ENCODE measurements at regions not wholly inside any gene's neighbourhood (a gene's known extent, or its start where the extent isn't known, plus 50 kb on each side); places are given as distances from the start of the nearest gene placed in this dataset.

DNA sequence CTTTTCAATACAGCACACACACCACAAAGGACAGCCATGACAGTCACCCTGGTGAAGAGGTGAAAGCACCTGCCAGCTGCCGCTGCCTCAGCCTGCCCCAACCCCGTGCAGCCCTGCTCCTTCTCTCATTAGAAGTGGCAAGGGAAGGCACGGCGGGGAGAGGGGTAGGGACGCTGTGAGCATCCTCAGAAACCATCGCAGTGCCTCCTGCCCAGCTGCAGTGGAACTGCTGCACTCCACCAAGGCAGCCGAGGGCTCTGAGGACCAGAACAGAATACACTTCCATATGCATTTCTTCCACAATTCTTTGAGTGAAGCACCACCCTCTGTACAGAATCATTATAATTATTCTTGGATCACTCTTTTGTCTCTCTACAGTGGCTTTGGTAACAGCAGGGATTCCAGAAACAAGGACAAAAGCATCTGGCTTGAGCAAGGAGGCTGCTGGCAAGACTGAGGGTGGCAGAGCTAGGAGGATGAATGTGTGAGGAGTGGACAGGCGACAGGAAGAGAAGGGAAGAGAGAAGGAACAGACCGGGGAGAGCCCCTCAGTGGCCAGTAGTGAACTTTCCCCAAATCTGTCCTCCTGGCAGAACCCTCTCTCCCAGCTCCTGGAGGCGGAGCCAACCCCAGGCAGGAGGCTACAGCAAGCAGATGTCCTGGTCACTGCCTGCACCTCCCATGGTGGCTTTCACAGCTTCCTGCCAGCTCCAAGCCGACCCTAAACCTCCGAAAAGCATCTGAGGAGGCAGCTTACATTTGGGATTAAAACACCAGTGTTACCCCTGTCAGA is 73.2 kb downstream of the MTNR1A start:
- TF ChIP-seq, protein P1, sequence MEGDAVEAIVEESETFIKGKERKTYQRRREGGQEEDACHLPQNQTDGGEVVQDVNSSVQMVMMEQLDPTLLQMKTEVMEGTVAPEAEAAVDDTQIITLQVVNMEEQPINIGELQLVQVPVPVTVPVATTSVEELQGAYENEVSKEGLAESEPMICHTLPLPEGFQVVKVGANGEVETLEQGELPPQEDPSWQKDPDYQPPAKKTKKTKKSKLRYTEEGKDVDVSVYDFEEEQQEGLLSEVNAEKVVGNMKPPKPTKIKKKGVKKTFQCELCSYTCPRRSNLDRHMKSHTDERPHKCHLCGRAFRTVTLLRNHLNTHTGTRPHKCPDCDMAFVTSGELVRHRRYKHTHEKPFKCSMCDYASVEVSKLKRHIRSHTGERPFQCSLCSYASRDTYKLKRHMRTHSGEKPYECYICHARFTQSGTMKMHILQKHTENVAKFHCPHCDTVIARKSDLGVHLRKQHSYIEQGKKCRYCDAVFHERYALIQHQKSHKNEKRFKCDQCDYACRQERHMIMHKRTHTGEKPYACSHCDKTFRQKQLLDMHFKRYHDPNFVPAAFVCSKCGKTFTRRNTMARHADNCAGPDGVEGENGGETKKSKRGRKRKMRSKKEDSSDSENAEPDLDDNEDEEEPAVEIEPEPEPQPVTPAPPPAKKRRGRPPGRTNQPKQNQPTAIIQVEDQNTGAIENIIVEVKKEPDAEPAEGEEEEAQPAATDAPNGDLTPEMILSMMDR (IDR thresholded peaks at IDR 0.05), result no peak
- TF ChIP-seq POLR2AphosphoS5 (IDR thresholded peaks at IDR 0.05), result no peak
- no peak for TF ChIP-seq POLR2A (IDR thresholded peaks at IDR 0.05)

Data from suprapubic skin (tissue), 4 donors.